A673 (cell line): ENCODE measurements at regions not wholly inside any gene's neighbourhood (a gene's known extent, or its start where the extent isn't known, plus 50 kb on each side); places are given as distances from the start of the nearest gene placed in this dataset.

ENCODE experiments used
- CTCF ChIP-seq: fragments of 300-800, 200-600 bp; sonication (generic); conservative IDR thresholded peaks from 2 replicates; pipeline ENCODE4 v1.5.1; 2017; ENCODE audit warnings: low read depth, mild to moderate bottlenecking, antibody characterized with exemption, low read length, moderate library complexity, mixed read lengths
- EZH2 ChIP-seq: fragments of 200-600 bp; sonication (generic); IDR thresholded peaks from 2 replicates; pipeline ENCODE4 v1.6.1; 2017; ENCODE audit warnings: borderline replicate concordance, low read depth, mild to moderate bottlenecking, mixed read lengths, antibody characterized with exemption, low read length; ENCODE audit not compliant: poor library complexity, severe bottlenecking

DNA sequence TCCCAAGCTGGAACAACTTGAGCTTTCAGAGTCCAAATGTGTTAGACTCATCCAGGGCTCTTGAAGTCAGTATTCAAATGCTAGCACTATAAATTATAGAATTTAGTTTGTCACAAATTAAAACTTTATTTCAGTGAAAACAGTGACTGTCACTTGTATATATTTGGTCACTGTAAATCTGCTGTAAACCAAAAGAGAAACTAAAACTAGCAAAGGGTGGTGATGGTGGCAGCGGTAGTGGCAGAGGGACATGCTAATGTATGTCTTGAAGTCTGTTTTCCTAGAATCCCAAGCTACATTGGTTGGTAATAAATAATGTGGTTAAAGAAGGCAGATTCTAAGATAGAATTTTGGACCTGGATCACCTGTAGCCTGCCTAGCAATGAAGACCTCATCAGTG lies 140.4 kb upstream of the CENPW start:
- TF ChIP-seq CTCF, result no peak
- no peak for TF ChIP-seq EZH2
